NOMO-1 treated with DMSO at 0.1 percent for 48 hours (cell line): ENCODE measurements at regions not wholly inside any gene's neighbourhood (a gene's known extent, or its start where the extent isn't known, plus 50 kb on each side); places are given as distances from the start of the nearest gene placed in this dataset.
A peak's percentile ranks its signal among the peaks of the same experiment; 100 is the strongest.
"Not testable (repeated sequence)": the region's sequence is repeated elsewhere in the genome, so short reads cannot be mapped to it uniquely, and the experiment has no call there.

Experiments
- DNase-seq: peaks from one replicate; lab custom pipeline; 2025; ENCODE audit not compliant: unreplicated experiment; lab: John Stamatoyannopoulos, UW

GRCh38 chr5:143588933-143589662, 185.6 kb upstream of the NR3C1 start:
- no peak for DNase-seq

GRCh38 chr5:143588121-143588520, 184.6 kb upstream of the NR3C1 start:
- DNase-seq, result not testable (repeated sequence)

GRCh38 chr5:143586781-143587362, 183.4 kb upstream of the NR3C1 start:
- no peak for DNase-seq

GRCh38 chr5:143585970-143586369, 182.5 kb upstream of the NR3C1 start:
- DNase-seq, result no peak

- DNase-seq, result peak; percentile 46
These were observed 179.9 kb upstream of the NR3C1 start for GRCh38 chr5:143583409-143583808.

GRCh38 chr5:143582869-143583268, 179.4 kb upstream of the NR3C1 start:
- peak; percentile 79 for DNase-seq

DNA sequence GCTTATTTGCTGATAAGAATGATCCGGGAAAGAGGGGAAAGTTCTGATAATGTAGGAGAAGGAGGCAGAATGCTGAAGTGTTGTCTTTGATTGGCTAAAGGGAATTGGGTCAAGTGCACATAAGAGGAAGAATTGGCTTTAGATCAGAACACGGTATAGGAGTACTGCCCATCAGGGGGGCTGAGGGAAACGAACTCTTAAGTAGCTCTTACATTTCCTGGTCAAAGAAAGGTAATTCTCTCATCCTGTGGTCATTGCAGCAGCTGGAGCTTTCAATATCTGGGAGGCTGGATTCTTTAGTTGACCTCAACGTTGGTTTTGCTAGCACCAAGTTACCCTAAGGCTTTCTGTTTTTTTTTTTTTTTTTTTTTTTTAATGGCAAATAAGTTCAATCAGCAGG, 178.7 kb upstream of the NR3C1 start:
- DNase-seq, result no peak

DNA sequence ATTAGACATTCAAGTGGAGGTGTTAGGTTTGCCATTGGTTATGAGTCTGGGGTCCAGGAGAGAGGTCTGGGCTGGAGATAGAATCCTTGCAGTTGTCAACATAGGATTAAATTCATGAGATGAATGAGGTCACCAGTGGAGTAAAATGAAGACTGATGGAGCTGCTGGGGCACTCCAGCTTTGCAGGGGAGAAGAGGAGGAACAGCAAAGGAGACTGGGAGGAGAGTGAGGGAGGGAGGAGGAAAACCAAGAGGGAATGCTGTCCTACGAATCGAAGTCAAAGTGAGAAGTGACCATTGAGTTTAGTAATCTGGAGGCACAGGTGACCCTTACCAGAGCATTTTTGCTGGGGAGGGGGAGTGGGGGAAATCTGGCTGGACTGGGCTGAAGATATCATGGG, 178.2 kb upstream of the NR3C1 start:
- no peak for DNase-seq

- DNase-seq, result no peak
These were observed 177.7 kb upstream of the NR3C1 start for GRCh38 chr5:143581147-143581546.

DNA sequence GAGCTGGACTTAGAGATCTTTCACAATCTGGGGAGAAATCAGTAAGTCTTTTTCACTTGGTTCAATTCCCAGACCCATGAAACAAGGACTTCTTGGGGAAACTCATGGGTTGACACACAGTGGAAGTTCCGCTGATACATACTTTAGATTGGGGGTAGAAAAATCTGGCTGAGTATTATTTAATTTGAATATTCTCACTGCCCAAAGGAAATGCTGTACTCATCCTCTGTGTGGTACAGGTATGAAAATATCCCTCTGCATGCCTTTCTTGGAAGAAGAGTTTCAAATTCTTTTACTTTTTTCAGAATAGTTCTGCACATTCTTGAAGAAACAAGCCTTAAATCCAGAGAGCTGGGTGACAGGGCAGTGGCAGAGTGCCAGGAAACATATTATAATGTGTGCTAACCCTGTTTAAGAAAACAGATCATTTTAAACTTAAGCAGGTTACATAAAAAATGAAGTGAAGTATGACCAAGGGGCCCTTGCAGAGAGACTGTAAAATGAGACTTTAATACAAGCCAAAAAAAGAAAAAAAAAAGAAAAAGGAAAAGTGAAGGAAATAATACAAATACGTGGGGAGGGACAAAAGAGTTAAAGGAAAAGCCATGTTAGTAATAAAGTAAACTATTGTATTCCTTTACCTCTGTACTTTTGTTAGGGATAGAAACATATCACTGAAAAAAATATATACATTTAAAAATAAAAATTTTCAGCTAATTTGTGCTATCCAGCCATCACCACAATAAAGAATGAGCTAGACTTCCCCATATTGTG, 173.4 kb upstream of the NR3C1 start:
- DNase-seq, result no peak

DNA sequence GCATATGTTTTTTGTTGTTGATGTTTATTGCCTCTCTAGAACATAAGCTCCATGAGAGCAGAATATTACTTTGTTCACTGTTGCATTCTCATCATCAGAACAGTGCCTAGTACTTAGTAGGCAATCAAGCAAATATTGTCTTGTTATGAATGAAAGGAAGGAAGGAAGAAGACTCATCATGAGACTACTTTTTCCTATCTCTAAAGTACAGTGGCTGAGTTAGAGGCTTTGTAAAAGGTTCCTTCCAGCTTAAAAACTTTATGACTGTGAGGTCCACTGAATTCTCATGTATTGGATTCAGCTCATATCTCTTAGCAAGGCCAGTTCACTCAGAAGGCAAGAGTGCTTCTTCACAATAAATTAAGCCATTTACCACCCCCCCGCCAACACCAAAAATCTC, 171.8 kb upstream of the NR3C1 start:
- no peak for DNase-seq

GRCh38 chr5:143574236-143574635, 170.8 kb upstream of the NR3C1 start:
- no peak for DNase-seq

DNA sequence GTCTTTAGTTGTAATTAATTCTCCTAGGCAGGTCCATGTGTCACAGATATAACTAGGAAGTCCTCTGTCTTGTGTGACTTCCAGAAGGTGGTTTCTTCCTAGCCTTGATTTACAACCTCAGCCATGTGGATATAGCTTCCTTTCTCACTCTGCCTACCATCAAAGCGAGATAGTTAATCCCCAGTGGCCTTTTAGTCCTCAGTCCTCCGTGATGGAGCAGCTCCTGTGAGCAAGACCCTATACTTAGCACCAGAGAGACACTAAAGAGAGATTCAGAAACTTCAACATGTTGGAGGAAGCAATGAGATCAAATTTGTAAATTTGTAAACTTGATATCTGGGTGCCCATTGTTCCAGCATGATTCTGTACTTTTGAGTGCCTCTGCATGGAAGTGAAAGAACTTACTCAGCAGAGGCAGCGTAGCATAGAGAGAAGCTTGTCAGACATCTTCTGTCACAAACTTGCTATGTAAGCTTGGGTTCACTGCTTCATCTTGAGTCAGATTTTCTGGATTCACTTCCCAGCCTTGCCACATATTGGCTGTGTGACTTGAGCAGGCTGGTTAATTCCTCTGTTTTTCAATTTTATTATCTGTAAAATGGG, 170.2 kb upstream of the NR3C1 start:
- DNase-seq, result peak; percentile 10

DNA sequence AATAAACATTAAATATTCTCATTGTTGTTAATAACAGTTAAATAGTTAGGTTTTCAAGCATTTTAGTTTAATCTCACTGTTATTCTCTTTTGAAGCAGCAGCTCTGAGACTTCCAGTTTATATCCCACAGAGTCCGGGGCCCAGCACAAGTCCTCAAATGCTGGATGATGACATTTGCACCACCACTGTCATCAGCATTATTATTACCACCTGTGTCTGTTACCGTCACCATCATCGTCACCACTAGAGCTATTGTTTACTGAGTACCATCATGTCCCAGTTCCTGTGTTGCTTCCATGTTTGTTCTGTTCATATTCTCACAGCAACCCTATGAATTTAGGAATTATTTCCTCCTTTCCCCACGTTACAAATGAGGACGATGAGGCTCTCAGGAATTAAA, 169.2 kb upstream of the NR3C1 start:
- DNase-seq, result no peak

DNA sequence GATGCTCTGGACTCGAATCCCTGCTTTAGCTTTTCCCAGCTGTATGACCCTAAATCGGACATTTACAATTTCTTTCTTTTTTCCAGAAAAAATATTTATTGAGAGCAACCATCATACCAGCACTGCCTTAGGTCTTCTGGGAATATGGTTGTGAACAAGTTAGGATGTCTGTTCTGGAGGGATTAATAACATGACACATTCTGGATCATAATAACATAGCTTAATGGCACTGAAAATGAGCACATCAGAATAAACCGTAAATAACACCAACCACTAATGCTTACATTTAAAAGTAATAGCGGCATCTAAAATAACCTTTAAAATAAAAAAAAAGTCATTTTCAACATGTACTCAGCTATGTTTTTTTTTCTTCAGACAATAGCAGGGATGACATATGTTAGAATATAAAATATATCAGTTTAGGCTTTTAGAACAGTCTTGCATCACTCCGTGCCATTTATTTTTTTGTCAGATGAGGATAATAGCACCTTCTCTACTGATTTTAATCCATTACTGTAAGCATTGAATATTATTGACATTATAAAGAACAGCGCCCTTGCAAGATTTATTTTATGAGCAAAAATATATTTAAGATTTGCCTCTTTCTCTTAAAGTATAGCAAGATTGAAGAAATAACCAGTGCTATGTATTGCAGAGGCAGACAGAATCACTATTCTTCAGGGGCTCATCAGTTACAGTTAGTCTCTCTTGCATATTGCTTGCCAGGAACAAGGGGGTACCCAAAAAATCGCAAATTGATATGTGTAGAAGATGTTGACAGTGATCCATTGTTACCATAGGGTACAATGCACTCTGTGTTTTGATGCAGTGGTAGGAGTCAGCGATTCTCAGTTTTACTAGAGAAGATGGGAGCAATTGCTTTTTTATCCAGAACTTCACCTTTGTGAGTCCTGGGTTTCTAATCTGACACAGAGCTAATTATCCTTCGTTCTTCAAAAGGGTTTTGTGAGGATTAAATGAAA, 168.4 kb upstream of the NR3C1 start:
- DNase-seq, result no peak

DNA sequence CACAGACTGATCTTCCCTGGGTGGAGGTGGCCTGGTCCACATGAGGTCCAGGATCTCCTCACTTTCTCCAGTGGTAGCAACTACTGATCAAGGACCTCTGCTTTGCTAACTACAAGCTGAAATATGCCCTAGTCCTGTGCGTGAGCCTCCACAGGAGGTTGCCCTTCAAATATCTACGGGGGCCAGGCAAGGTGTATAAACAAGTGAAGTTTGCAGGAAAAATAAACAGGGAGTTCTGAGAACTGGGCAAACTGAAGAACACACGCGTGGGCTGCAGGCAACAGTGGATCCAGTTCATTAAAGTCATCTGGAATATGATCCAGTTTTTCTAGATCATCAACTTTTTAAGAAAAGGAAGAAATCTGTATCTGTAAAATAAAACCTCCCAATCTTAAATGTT, 167.5 kb upstream of the NR3C1 start:
- no peak for DNase-seq

DNA sequence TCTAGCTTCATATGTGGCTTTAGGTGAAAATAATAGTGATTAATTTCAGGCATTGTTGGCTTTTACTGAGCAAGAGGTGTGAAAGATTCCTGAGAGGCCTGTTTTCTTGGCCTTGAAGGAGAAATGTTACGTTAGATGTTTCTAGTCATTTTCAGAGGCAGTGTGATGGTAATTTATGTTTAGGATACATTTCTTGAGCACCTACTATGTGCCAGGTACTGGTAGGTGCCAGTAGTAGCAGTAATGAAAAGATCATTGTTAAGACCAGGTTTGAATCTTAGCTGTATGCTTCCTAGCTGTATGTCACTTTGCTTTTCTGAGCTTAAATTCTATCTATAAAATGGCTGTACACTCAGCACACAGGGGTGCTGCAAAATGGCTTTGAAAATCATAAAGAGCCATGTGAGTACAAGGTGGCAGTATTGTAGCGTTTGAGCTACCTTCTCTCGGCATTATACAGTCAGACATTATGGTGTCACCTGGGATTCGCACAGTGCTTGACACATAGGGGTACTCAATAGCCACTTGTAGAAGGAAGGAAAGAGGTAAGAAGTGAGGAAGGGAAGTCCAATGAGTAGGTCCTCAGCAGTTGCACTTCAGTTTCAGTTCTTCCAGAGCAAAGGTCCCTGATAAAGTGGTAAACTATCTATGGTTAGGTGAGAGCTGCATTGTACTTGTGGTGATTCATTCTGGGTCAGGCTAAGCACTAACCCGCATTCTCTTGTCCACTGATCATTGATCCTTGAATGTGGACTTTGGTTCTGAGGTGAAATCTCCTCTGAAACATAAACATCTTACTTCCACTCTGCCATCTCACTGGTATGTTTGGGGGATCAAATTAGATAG, 166.5 kb upstream of the NR3C1 start:
- DNase-seq, result no peak

DNA sequence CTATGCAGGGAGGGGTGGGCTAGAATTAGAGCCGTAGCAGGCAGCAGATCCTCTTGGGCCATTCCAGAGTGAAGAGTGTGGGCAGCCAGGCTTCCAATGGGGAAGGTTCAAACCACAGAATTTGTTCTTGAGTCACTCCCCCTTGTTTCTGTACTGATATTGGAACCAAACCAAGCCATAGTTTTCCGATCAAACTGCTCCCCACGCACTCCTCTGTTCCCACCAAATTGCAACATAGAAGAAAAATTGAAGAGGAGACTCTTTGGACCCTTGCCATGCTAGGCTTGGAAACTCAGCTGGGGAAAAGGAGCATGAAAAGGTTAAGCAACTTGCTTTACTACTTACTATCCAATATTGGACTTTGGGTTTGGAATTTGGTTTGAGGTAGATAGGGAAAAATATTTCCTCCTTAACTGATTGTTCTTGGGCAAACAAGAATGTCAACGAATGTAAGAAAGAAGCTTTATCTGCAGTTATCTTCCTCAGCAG, 165.8 kb upstream of the NR3C1 start:
- no peak for DNase-seq
